ENCODE measurements at regions not wholly inside any gene's neighbourhood (a gene's known extent, or its start where the extent isn't known, plus 50 kb on each side); places are given as distances from the start of the nearest gene placed in this dataset.

DNA sequence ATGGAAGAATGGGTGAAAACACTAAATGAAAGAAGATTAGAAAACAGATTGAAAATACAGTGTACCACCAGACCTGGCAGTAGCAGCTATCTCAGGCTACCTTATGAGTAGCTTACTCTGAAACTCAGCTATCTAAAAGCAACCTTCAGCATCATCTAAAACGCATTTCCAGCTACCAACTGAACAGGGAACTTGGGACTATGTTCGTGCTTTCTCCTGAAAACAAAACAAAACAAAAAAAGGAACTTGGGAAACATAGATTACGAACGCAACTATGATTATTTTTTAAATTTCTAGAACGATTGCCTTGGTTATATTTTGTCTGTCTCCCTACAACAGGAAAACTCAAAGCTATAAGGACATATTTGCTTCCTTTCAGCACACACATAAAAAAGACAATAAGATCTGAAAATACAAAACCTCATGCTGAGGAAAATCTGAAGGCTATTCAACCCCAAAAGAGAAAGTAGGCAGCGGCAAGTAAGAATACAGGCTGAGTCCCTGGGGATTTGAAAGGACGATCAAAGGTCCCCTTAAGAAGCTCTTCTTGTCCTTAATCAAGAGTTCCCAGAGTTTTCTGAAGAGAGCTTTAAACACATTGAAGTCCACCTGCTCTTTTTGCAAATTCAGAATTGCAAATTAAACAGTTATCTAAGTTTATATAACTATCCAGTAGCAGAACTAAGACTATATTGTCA is 53.4 kb downstream of the OR2K2 start:
- H3K79me2 ChIP-seq (ENCODE audit: insufficient read depth, low read length): no peaks in the 10 kb centered on the region
- no peak overlapping the region for H3K9ac ChIP-seq (ENCODE audit: low read length)
- H3K4me1 ChIP-seq (ENCODE audit: insufficient read depth, low read length, severe bottlenecking): no peaks in the 10 kb centered on the region
- no peaks in the 10 kb centered on the region for H4K20me1 ChIP-seq (ENCODE audit: insufficient read depth, low read length)
- H3F3A ChIP-seq (ENCODE audit: insufficient read depth, low read length): no peaks in the 10 kb centered on the region
- H3K9me3 ChIP-seq (ENCODE audit: low read length): no peaks in the 10 kb centered on the region
- no peak overlapping the region for H3K4me3 ChIP-seq (ENCODE audit: low read depth, low read length, poor library complexity, severe bottlenecking)
- no peaks in the 10 kb centered on the region for H3K27me3 ChIP-seq (ENCODE audit: insufficient read depth, low read length)
- H3K36me3 ChIP-seq (ENCODE audit: insufficient read depth, low read length): no peaks in the 10 kb centered on the region
- H2AFZ ChIP-seq (ENCODE audit: low read length): no peak overlapping the region
- H3K9me2 ChIP-seq (ENCODE audit: low read depth, low read length): no peaks in the 10 kb centered on the region
- no peak overlapping the region for H3K27ac ChIP-seq (ENCODE audit: low read depth, low read length, poor library complexity, severe bottlenecking)
- TF ChIP-seq EZH2 (IDR thresholded peaks at IDR 0.05; ENCODE audit: borderline replicate concordance, low read length): no peak
- TF ChIP-seq, protein P1, sequence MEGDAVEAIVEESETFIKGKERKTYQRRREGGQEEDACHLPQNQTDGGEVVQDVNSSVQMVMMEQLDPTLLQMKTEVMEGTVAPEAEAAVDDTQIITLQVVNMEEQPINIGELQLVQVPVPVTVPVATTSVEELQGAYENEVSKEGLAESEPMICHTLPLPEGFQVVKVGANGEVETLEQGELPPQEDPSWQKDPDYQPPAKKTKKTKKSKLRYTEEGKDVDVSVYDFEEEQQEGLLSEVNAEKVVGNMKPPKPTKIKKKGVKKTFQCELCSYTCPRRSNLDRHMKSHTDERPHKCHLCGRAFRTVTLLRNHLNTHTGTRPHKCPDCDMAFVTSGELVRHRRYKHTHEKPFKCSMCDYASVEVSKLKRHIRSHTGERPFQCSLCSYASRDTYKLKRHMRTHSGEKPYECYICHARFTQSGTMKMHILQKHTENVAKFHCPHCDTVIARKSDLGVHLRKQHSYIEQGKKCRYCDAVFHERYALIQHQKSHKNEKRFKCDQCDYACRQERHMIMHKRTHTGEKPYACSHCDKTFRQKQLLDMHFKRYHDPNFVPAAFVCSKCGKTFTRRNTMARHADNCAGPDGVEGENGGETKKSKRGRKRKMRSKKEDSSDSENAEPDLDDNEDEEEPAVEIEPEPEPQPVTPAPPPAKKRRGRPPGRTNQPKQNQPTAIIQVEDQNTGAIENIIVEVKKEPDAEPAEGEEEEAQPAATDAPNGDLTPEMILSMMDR (IDR thresholded peaks at IDR 0.05; ENCODE audit: low read length): no peak
- H3K4me2 ChIP-seq (ENCODE audit: low read length): no peak overlapping the region

DNA sequence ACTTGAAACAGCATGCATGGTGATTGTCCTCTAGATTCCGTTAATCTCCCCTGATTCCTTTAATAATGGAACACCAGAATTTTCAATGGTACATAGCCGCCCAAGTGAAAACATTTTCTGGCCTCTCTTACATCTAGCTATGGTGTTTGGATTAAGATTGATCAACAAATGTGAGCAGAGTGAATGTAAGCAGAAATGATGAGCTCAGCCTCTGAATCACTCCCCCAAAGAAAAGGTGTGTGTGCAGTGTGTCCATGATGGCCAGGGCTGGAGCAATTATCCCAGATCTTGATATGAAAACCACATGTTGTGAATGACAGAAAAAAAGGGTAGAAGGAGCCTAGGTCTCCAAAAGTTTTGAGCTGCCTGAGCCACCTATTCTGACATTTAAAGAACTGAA is 55.3 kb downstream of the OR2K2 start:
- TF ChIP-seq, protein P1 (IDR thresholded peaks at IDR 0.05; ENCODE audit: low read length): no peak
- TF ChIP-seq EZH2 (IDR thresholded peaks at IDR 0.05; ENCODE audit: borderline replicate concordance, low read length): no peak
- H3K4me3 ChIP-seq (ENCODE audit: low read depth, low read length, poor library complexity, severe bottlenecking): no peak overlapping the region
- no peaks in the 10 kb centered on the region for H3F3A ChIP-seq (ENCODE audit: insufficient read depth, low read length)
- no peaks in the 10 kb centered on the region for H3K79me2 ChIP-seq (ENCODE audit: insufficient read depth, low read length)
- no peaks in the 10 kb centered on the region for H3K9me3 ChIP-seq (ENCODE audit: low read length)
- H3K36me3 ChIP-seq (ENCODE audit: insufficient read depth, low read length): no peaks in the 10 kb centered on the region
- no peaks in the 10 kb centered on the region for H3K9me2 ChIP-seq (ENCODE audit: low read depth, low read length)
- H3K9ac ChIP-seq (ENCODE audit: low read length): no peak overlapping the region
- no peak overlapping the region for H2AFZ ChIP-seq (ENCODE audit: low read length)
- no peak overlapping the region for H3K4me2 ChIP-seq (ENCODE audit: low read length)
- H3K27ac ChIP-seq (ENCODE audit: low read depth, low read length, poor library complexity, severe bottlenecking): no peak overlapping the region
- no peaks in the 10 kb centered on the region for H4K20me1 ChIP-seq (ENCODE audit: insufficient read depth, low read length)
- no peaks in the 10 kb centered on the region for H3K27me3 ChIP-seq (ENCODE audit: insufficient read depth, low read length)
- H3K4me1 ChIP-seq (ENCODE audit: insufficient read depth, low read length, severe bottlenecking): no peaks in the 10 kb centered on the region

DNA sequence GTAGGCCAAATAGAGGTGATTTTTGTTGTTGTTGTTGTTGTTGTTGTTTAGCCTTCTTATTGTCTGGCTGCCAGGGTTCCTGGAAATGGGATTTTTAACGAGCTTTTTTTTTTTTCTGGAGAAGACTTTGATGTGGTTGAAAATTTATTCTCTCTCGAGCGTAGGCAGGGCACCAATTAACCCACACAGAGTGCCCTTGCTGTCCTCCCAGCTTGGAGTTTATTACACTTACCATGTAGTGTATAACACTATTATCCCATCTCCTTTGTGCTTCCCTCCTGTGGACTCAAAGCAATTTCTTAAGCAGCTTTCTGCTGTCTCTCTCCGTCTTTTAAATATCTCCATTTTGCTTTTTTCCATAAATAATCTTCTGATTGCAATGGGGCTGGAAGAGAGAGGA is 57.4 kb downstream of the OR2K2 start:
- Histone ChIP-seq H3K9me3 (ENCODE audit: low read length) (no peaks in the 10 kb centered on the region), H3K4me2 (ENCODE audit: low read length) (no peak overlapping the region), H3K9ac (ENCODE audit: low read length) (no peak overlapping the region), H3F3A (ENCODE audit: insufficient read depth, low read length) (no peaks in the 10 kb centered on the region), H3K79me2 (ENCODE audit: insufficient read depth, low read length) (no peaks in the 10 kb centered on the region), H3K9me2 (ENCODE audit: low read depth, low read length) (no peaks in the 10 kb centered on the region), H3K4me3 (ENCODE audit: low read depth, low read length, poor library complexity, severe bottlenecking) (no peak overlapping the region), H4K20me1 (ENCODE audit: insufficient read depth, low read length) (no peaks in the 10 kb centered on the region), H3K27me3 (ENCODE audit: insufficient read depth, low read length) (no peaks in the 10 kb centered on the region), H3K36me3 (ENCODE audit: insufficient read depth, low read length) (no peaks in the 10 kb centered on the region), H2AFZ (ENCODE audit: low read length) (no peak overlapping the region), H3K27ac (ENCODE audit: low read depth, low read length, poor library complexity, severe bottlenecking) (no peak overlapping the region), H3K4me1 (ENCODE audit: insufficient read depth, low read length, severe bottlenecking) (no peaks in the 10 kb centered on the region)
- TF ChIP-seq, protein P1 (IDR thresholded peaks at IDR 0.05; ENCODE audit: low read length): no peak
- TF ChIP-seq EZH2 (IDR thresholded peaks at IDR 0.05; ENCODE audit: borderline replicate concordance, low read length): no peak
